ENCODE measurements at regions not wholly inside any gene's neighbourhood (a gene's known extent, or its start where the extent isn't known, plus 50 kb on each side); places are given as distances from the start of the nearest gene placed in this dataset.
"Not testable (repeated sequence)": the region's sequence is repeated elsewhere in the genome, so short reads cannot be mapped to it uniquely, and the experiment has no call there.

- not testable (repeated sequence) for TF ChIP-seq EZH2 (IDR thresholded peaks at IDR 0.05; ENCODE audit: borderline replicate concordance, low read length); CTCF (IDR thresholded peaks at IDR 0.05; ENCODE audit: low read length)
These were observed 1126.0 kb upstream of the TMEM132C start for GRCh38 chr12:127140864-127141484.
